GM23338 (cell line): ENCODE measurements at regions not wholly inside any gene's neighbourhood (a gene's known extent, or its start where the extent isn't known, plus 50 kb on each side); places are given as distances from the start of the nearest gene placed in this dataset.

Experiments
- ATAC-seq: fragments of 200-7000 bp; cut with Tn5 transposase; 3 replicates; pipeline ENCODE4 v1.9.1; 2020
- DNase-seq: peaks from one replicate; pipeline ENCODE4 v3.0.0-alpha.2; 2015; ENCODE audit warnings: low spot score
- H2AFZ ChIP-seq: fragments of 200-600 bp; sonication (generic); 2 replicates; pipeline ENCODE4 v1.8.0; 2016; ENCODE audit warnings: antibody characterized with exemption, mild to moderate bottlenecking, moderate library complexity
- H3F3A ChIP-seq: fragments of 200-600 bp; sonication (generic); replicated peaks from 2 replicates; pipeline ENCODE4 v1.8.0; 2017; ENCODE audit warnings: antibody characterized with exemption, mixed run types, low read depth
- H3K27ac ChIP-seq: fragments of 200-600 bp; sonication (generic); 2 replicates; pipeline ENCODE4 v1.6.1; 2016; ENCODE audit warnings: low read depth
- H3K27me3 ChIP-seq: fragments of 200-600 bp; sonication (generic); 2 replicates; pipeline ENCODE4 v1.8.0; 2016; ENCODE audit warnings: mild to moderate bottlenecking, mixed run types, moderate library complexity; ENCODE audit not compliant: insufficient read depth
- H3K36me3 ChIP-seq: fragments of 200-600 bp; sonication (generic); 2 replicates; pipeline ENCODE4 v1.8.0; 2016; ENCODE audit warnings: mild to moderate bottlenecking; ENCODE audit not compliant: insufficient read depth
- H3K4me1 ChIP-seq: fragments of 200-600 bp; sonication (generic); 2 replicates; pipeline ENCODE4 v1.8.0; 2016; ENCODE audit warnings: mild to moderate bottlenecking, moderate library complexity; ENCODE audit not compliant: insufficient read depth
- H3K4me2 ChIP-seq: fragments of 200-600 bp; sonication (generic); 2 replicates; pipeline ENCODE4 v1.7.1; 2017; ENCODE audit warnings: mixed run types
- H3K4me3 ChIP-seq: fragments of 200-600 bp; sonication (generic); 2 replicates; pipeline ENCODE4 v1.6.1; 2016; ENCODE audit warnings: mixed run types
- H3K79me2 ChIP-seq: fragments of 200-600 bp; sonication (generic); replicated peaks from 2 replicates; pipeline ENCODE4 v1.8.0; 2017; ENCODE audit warnings: mild to moderate bottlenecking; ENCODE audit not compliant: insufficient read depth
- H3K9me2 ChIP-seq: fragments of 200-600 bp; sonication (generic); 2 replicates; pipeline ENCODE4 v1.8.0; 2017; ENCODE audit not compliant: insufficient read depth
- H4K20me1 ChIP-seq: fragments of 200-600 bp; sonication (generic); replicated peaks from 2 replicates; pipeline ENCODE4 v1.8.0; 2017; ENCODE audit warnings: mild to moderate bottlenecking; ENCODE audit not compliant: insufficient read depth
- H3K27ac Mint-ChIP-seq: 2 replicates; pipeline ENCODE4 v1.8.0; 2020; ENCODE audit warnings: inconsistent platforms, mild to moderate bottlenecking, moderate library complexity, mixed read lengths
- H3K27me3 Mint-ChIP-seq: 3 replicates; pipeline ENCODE4 v1.8.0; 2022; ENCODE audit warnings: low read depth, mild to moderate bottlenecking, moderate library complexity, mixed read lengths, inconsistent platforms; ENCODE audit not compliant: insufficient read depth, poor library complexity
- H3K36me3 Mint-ChIP-seq: 3 replicates; pipeline ENCODE4 v1.8.0; 2021; ENCODE audit warnings: low read depth, mild to moderate bottlenecking, inconsistent platforms, moderate library complexity, mixed read lengths
- H3K4me1 Mint-ChIP-seq: 3 replicates; pipeline ENCODE4 v1.8.0; 2020; ENCODE audit warnings: mild to moderate bottlenecking, inconsistent platforms, mixed read lengths
- H3K4me3 Mint-ChIP-seq: 3 replicates; pipeline ENCODE4 v1.8.0; 2021; ENCODE audit warnings: moderate library complexity, mild to moderate bottlenecking, inconsistent platforms, mixed read lengths
- H3K9me3 Mint-ChIP-seq: 3 replicates; pipeline ENCODE4 v1.8.0; 2020; ENCODE audit warnings: moderate library complexity, mild to moderate bottlenecking, inconsistent platforms, mixed read lengths
- CREB1 ChIP-seq: fragments of 250-450 bp; sonication (Bioruptor Pico); IDR thresholded peaks from 2 replicates; pipeline ENCODE4 v1.5.0; 2020; ENCODE audit warnings: low read depth, mild to moderate bottlenecking, moderate library complexity
- EZH2 ChIP-seq: fragments of 200-600 bp; sonication (generic); IDR thresholded peaks from one replicate; pipeline ENCODE4 v1.8.0; 2017; ENCODE audit warnings: antibody characterized with exemption, mild to moderate bottlenecking, low read depth; ENCODE audit not compliant: unreplicated experiment
- REST ChIP-seq: IDR thresholded peaks from one replicate; pipeline ENCODE4 v1.6.1; 2018; ENCODE audit warnings: antibody characterized with exemption; ENCODE audit not compliant: unreplicated experiment
- ZNF114 ChIP-seq: fragments of 250-450 bp; sonication (Bioruptor Pico); IDR thresholded peaks from 2 replicates; pipeline ENCODE4 v1.5.0; 2020; ENCODE audit warnings: mild to moderate bottlenecking, moderate library complexity
- ZNF331 ChIP-seq: fragments of 250-450 bp; sonication (Bioruptor Pico); IDR thresholded peaks from 2 replicates; pipeline ENCODE4 v1.5.0; 2020; ENCODE audit warnings: low read depth, mild to moderate bottlenecking, moderate library complexity
- TF ChIP-seq, protein P1 (sequence below): IDR thresholded peaks from 2 replicates; pipeline ENCODE4 v1.6.1; 2016; ENCODE audit warnings: antibody characterized with exemption

DNA sequence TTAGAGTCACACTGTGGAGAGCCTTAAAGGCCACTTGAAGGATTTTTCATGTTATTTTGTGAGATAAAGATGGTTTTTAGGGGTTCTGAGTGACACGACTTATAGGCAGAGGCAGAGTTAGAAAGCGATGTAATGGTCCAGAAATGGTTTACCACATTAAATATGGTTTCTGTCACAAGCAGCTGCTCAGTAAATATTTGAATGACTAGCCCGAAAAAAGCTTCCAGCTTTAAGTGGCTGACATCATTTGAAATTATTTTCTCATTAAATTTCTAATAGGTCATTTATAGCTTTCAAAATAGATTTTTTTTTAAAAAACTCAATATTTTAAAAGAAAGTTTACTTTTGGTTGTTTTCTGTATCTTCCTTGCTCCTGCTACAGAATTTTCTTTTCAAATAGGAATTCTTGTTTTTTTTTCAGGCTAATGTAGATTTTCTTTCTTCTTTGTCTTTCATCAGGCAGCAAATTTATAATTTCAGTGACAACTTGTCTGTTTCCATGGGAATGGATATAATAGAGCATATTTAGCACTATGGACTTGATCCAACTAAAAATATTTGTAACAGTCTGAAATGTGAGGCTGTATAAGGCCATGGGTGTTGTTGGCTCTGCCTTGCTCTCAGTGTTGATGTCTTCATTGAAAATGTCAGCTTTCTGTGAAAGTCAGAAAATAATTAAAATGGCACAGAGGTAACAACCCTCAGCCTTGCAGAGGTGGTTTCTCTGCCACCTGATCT, 700.0 kb downstream of the TMTC2 start (continued):
- TF ChIP-seq REST (no peak), ZNF114 (CRISPR knock-in tag) (no peak), CREB1 (no peak), EZH2 (no peak), ZNF331 (no peak)
- TF ChIP-seq, protein P1, sequence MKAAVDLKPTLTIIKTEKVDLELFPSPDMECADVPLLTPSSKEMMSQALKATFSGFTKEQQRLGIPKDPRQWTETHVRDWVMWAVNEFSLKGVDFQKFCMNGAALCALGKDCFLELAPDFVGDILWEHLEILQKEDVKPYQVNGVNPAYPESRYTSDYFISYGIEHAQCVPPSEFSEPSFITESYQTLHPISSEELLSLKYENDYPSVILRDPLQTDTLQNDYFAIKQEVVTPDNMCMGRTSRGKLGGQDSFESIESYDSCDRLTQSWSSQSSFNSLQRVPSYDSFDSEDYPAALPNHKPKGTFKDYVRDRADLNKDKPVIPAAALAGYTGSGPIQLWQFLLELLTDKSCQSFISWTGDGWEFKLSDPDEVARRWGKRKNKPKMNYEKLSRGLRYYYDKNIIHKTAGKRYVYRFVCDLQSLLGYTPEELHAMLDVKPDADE, result no peak

DNA sequence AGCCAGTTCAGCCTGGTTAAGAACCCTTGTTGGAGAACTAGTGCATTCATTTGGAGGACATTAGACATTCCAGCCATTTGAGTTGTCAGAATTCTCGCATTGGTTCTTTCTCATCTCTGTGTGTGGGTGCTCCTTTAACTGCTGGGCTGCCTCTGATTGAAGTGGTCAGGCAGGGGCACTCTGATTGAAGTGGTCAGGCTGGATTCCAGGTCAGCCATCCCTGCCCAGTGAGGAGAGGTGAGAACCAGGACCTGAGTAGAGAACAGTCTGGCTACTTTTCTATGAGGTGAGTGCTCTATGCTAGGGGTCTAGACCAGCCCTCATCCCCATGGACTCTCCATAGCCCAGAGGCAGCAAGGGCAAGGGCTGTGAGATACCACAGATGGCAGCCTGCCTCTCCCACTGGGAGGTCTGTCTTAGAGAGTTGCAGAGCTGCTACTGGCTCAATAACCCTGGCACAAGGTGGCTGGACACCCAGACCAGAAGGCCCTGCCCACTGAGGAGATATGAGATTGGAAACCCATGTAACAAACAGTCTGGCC, 691.6 kb downstream of the TMTC2 start:
- no peak overlapping the region for H3K27ac ChIP-seq
- H3K79me2 ChIP-seq, result no peaks in the 10 kb centered on the region
- DNase-seq, result no peak
- no peak overlapping the region for H3K4me2 ChIP-seq
- no peaks in the 10 kb centered on the region for H4K20me1 ChIP-seq
- H3K27me3 ChIP-seq, result no peaks in the 10 kb centered on the region
- no peaks in the 10 kb centered on the region for H3K36me3 ChIP-seq
- H3K4me3 Mint-ChIP-seq, result no peak overlapping the region
- no peak overlapping the region for H3K27ac Mint-ChIP-seq
- no peaks in the 10 kb centered on the region for H3K36me3 Mint-ChIP-seq
- peaks cover 13% of the 10 kb centered on the region for H3K4me1 Mint-ChIP-seq
- TF ChIP-seq, protein P1, result no peak
- 0 out of 2 replicates have a peak, but pooled peaks cover 7% of the 10 kb centered on the region for H3K9me2 ChIP-seq
- H2AFZ ChIP-seq, result no peak overlapping the region
- H3F3A ChIP-seq, result no peaks in the 10 kb centered on the region
- peaks cover 3% of the 10 kb centered on the region; the same call in 2 of the 3 replicates for H3K9me3 Mint-ChIP-seq
- 0 out of 2 replicates have a peak, but pooled peaks cover 9% of the 10 kb centered on the region for H3K4me1 ChIP-seq
- no peak overlapping the region for H3K4me3 ChIP-seq
- ATAC-seq, result no peak
- no peaks in the 10 kb centered on the region for H3K27me3 Mint-ChIP-seq
